ENCODE measurements at regions not wholly inside any gene's neighbourhood (a gene's known extent, or its start where the extent isn't known, plus 50 kb on each side); places are given as distances from the start of the nearest gene placed in this dataset.

DNA sequence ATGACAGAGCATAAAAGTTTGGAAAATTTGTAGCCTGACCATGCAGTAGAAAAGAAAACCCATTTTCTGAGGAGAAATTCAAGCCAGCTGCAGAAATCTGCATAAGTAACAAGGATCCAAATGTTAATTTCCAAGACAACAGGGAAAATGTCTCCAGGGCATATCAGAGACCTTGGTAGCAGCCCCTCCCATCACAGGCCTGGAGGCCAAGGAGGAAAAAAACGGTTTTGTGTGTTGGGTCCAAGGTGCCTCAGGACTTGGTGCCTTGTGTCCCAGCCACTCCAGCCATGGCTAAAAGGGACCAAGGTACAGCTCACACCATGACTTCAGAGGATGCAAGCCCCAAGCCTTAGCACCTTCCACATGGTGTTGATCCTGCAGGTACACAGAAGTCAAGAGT is 324.4 kb downstream of the ETAA1 start:
- no peak for TF ChIP-seq CTCF (IDR thresholded peaks at IDR 0.05; ENCODE audit: low read depth, low read length, missing input control)
- TF ChIP-seq, protein P1, sequence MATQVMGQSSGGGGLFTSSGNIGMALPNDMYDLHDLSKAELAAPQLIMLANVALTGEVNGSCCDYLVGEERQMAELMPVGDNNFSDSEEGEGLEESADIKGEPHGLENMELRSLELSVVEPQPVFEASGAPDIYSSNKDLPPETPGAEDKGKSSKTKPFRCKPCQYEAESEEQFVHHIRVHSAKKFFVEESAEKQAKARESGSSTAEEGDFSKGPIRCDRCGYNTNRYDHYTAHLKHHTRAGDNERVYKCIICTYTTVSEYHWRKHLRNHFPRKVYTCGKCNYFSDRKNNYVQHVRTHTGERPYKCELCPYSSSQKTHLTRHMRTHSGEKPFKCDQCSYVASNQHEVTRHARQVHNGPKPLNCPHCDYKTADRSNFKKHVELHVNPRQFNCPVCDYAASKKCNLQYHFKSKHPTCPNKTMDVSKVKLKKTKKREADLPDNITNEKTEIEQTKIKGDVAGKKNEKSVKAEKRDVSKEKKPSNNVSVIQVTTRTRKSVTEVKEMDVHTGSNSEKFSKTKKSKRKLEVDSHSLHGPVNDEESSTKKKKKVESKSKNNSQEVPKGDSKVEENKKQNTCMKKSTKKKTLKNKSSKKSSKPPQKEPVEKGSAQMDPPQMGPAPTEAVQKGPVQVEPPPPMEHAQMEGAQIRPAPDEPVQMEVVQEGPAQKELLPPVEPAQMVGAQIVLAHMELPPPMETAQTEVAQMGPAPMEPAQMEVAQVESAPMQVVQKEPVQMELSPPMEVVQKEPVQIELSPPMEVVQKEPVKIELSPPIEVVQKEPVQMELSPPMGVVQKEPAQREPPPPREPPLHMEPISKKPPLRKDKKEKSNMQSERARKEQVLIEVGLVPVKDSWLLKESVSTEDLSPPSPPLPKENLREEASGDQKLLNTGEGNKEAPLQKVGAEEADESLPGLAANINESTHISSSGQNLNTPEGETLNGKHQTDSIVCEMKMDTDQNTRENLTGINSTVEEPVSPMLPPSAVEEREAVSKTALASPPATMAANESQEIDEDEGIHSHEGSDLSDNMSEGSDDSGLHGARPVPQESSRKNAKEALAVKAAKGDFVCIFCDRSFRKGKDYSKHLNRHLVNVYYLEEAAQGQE (IDR thresholded peaks at IDR 0.05), result no peak
- TF ChIP-seq EGR1 (IDR thresholded peaks at IDR 0.05; ENCODE audit: low read depth in 2 of 2), result no peak
- TF ChIP-seq TAF1 (conservative IDR thresholded peaks at IDR 0.05), result no peak
- no peak for TF ChIP-seq YY1 (IDR thresholded peaks at IDR 0.05)
- no peak for TF ChIP-seq RAD21 (IDR thresholded peaks at IDR 0.05)
- TF ChIP-seq GABPA (IDR thresholded peaks at IDR 0.05 in 1 of 2, conservative IDR thresholded peaks at IDR 0.05 in 1 of 2), result no peak
- TF ChIP-seq, protein P2, sequence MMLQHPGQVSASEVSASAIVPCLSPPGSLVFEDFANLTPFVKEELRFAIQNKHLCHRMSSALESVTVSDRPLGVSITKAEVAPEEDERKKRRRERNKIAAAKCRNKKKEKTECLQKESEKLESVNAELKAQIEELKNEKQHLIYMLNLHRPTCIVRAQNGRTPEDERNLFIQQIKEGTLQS (IDR thresholded peaks at IDR 0.05), result no peak
- TF ChIP-seq HNF4G (IDR thresholded peaks at IDR 0.05), result no peak
- no peak for TF ChIP-seq JUND (IDR thresholded peaks at IDR 0.05)
- TF ChIP-seq, protein P3, sequence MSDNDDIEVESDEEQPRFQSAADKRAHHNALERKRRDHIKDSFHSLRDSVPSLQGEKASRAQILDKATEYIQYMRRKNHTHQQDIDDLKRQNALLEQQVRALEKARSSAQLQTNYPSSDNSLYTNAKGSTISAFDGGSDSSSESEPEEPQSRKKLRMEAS (IDR thresholded peaks at IDR 0.05), result no peak
- no peak for TF ChIP-seq RXRA (IDR thresholded peaks at IDR 0.05)
